ENCODE measurements at regions not wholly inside any gene's neighbourhood (a gene's known extent, or its start where the extent isn't known, plus 50 kb on each side); places are given as distances from the start of the nearest gene placed in this dataset.
A peak's percentile ranks its signal among the peaks of the same experiment; 100 is the strongest.

- no peaks in the 10 kb centered on the region for H3K4me1 ChIP-seq (ENCODE audit: insufficient read depth, low read length, poor library complexity, severe bottlenecking)
- no peak overlapping the region for H3K9ac ChIP-seq (ENCODE audit: low read depth, low read length, poor library complexity, severe bottlenecking)
- no peak overlapping the region for H3K4me3 ChIP-seq (ENCODE audit: low read length, poor library complexity, severe bottlenecking)
- no peak overlapping the region for H2AFZ ChIP-seq (ENCODE audit: low read length)
- no peaks in the 10 kb centered on the region for H3K36me3 ChIP-seq (ENCODE audit: insufficient read depth, low read length)
- no peaks in the 10 kb centered on the region for H3K9me2 ChIP-seq (replicated peaks; ENCODE audit: low read depth, low read length)
- no peaks in the 10 kb centered on the region for H3K79me2 ChIP-seq (ENCODE audit: insufficient read depth, low read length)
- no peaks in the 10 kb centered on the region for H3F3A ChIP-seq (ENCODE audit: low read depth)
- H3K9me3 ChIP-seq (ENCODE audit: insufficient read depth, low read depth, low read length): no peaks in the 10 kb centered on the region
- H3K27me3 ChIP-seq (ENCODE audit: insufficient read depth, low read length, poor library complexity, severe bottlenecking): no peaks in the 10 kb centered on the region
- no peak for TF ChIP-seq EZH2phosphoT487 (IDR thresholded peaks at IDR 0.05; ENCODE audit: borderline replicate concordance)
- TF ChIP-seq CTCF (conservative IDR thresholded peaks at IDR 0.05; ENCODE audit: low read length): peak; percentile 35
- H4K20me1 ChIP-seq (ENCODE audit: insufficient read depth, low read length, poor library complexity, severe bottlenecking): no peaks in the 10 kb centered on the region
- no peak overlapping the region for H3K4me2 ChIP-seq (ENCODE audit: low read depth, low read length, poor library complexity, severe bottlenecking)
These were observed 341.2 kb upstream of the FMR1 start for GRCh38 chrX:147570483-147570882.

- no peaks in the 10 kb centered on the region for H3K79me2 ChIP-seq (ENCODE audit: insufficient read depth, low read length)
- H3K4me2 ChIP-seq (ENCODE audit: low read depth, low read length, poor library complexity, severe bottlenecking): no peak overlapping the region
- no peaks in the 10 kb centered on the region for H4K20me1 ChIP-seq (ENCODE audit: insufficient read depth, low read length, poor library complexity, severe bottlenecking)
- H3K9me3 ChIP-seq (ENCODE audit: insufficient read depth, low read depth, low read length): no peaks in the 10 kb centered on the region
- no peak overlapping the region for H3K9ac ChIP-seq (ENCODE audit: low read depth, low read length, poor library complexity, severe bottlenecking)
- TF ChIP-seq EZH2phosphoT487 (IDR thresholded peaks at IDR 0.05; ENCODE audit: borderline replicate concordance) (no peak), CTCF (conservative IDR thresholded peaks at IDR 0.05; ENCODE audit: low read length) (no peak)
- no peaks in the 10 kb centered on the region for H3K4me1 ChIP-seq (ENCODE audit: insufficient read depth, low read length, poor library complexity, severe bottlenecking)
- H2AFZ ChIP-seq (ENCODE audit: low read length): no peak overlapping the region
- no peak overlapping the region for H3K4me3 ChIP-seq (ENCODE audit: low read length, poor library complexity, severe bottlenecking)
- no peaks in the 10 kb centered on the region for H3K9me2 ChIP-seq (replicated peaks; ENCODE audit: low read depth, low read length)
- no peaks in the 10 kb centered on the region for H3F3A ChIP-seq (ENCODE audit: low read depth)
- no peaks in the 10 kb centered on the region for H3K27me3 ChIP-seq (ENCODE audit: insufficient read depth, low read length, poor library complexity, severe bottlenecking)
- H3K36me3 ChIP-seq (ENCODE audit: insufficient read depth, low read length): no peaks in the 10 kb centered on the region
These were observed 338.5 kb upstream of the FMR1 start for GRCh38 chrX:147573266-147573665.

- no peaks in the 10 kb centered on the region for H3K9me2 ChIP-seq (replicated peaks; ENCODE audit: low read depth, low read length)
- H4K20me1 ChIP-seq (ENCODE audit: insufficient read depth, low read length, poor library complexity, severe bottlenecking): no peaks in the 10 kb centered on the region
- H3K79me2 ChIP-seq (ENCODE audit: insufficient read depth, low read length): no peaks in the 10 kb centered on the region
- H3K4me3 ChIP-seq (ENCODE audit: low read length, poor library complexity, severe bottlenecking): no peak overlapping the region
- H3K4me2 ChIP-seq (ENCODE audit: low read depth, low read length, poor library complexity, severe bottlenecking): no peak overlapping the region
- no peaks in the 10 kb centered on the region for H3K9me3 ChIP-seq (ENCODE audit: insufficient read depth, low read depth, low read length)
- no peaks in the 10 kb centered on the region for H3F3A ChIP-seq (ENCODE audit: low read depth)
- TF ChIP-seq CTCF (conservative IDR thresholded peaks at IDR 0.05; ENCODE audit: low read length) (0 out of 2 replicates have a peak, but pooled peaks have one; percentile 21), EZH2phosphoT487 (IDR thresholded peaks at IDR 0.05; ENCODE audit: borderline replicate concordance) (no peak)
- H3K36me3 ChIP-seq (ENCODE audit: insufficient read depth, low read length): no peaks in the 10 kb centered on the region
- no peak overlapping the region for H3K9ac ChIP-seq (ENCODE audit: low read depth, low read length, poor library complexity, severe bottlenecking)
- H3K27me3 ChIP-seq (ENCODE audit: insufficient read depth, low read length, poor library complexity, severe bottlenecking): no peaks in the 10 kb centered on the region
- H2AFZ ChIP-seq (ENCODE audit: low read length): no peak overlapping the region; the same call in 1 of the 2 replicates
- H3K4me1 ChIP-seq (ENCODE audit: insufficient read depth, low read length, poor library complexity, severe bottlenecking): no peaks in the 10 kb centered on the region
These were observed 309.5 kb upstream of the FMR1 start for GRCh38 chrX:147602176-147602696.

Measured in Loucy (cell line).